ENCODE measurements at regions not wholly inside any gene's neighbourhood (a gene's known extent, or its start where the extent isn't known, plus 50 kb on each side); places are given as distances from the start of the nearest gene placed in this dataset.

- TF ChIP-seq CTCF (conservative IDR thresholded peaks at IDR 0.05; ENCODE audit: low read depth, low read length), result no peak
- TF ChIP-seq EZH2 (IDR thresholded peaks at IDR 0.05; ENCODE audit: low read length, unreplicated experiment), result no peak
These were observed 403.1 kb upstream of the TBL1XR1 start for GRCh38 chr3:177600411-177600810.

Data from PC-3 (cell line).